ENCODE measurements at regions not wholly inside any gene's neighbourhood (a gene's known extent, or its start where the extent isn't known, plus 50 kb on each side); places are given as distances from the start of the nearest gene placed in this dataset.

DNA sequence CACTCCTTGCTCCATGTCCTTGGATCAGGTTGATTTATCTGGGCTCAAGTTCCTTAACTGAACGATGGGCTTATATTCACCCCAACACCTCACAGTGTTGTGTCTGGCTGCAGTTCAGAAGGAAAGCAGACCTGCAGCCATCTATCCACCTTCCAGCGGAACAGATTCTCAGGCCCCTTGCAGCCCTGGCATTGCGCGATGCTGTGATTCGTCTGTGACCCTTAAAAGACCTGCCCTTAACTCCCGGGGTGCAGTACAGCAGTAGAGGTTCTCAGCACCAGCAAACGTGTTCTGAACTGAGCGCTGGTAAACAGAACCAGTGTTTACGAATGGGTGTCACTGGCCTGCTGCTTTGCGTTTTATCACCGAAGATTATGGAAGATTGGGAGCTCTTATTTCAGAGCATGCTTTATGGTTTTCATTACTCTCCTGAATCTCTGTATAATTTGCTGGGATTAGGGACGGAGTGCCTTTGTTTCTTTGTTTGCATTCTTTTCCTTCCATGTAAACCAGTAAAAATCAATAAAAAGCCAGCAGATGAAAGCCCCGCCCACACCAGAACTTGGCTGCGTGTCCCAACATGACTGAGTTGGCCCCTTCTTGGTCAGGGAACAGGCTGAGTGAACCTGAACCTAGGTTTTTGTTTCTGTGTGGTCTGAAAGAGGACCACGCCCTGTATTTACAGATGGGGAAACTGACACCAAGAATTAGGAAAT lies 286.7 kb upstream of the CRY1 start:
- ATAC-seq (replicated peaks) = no peak
- Mint-ChIP-seq H3K4me3 (no peak overlapping the region), H3K36me3 (ENCODE audit: low read depth) (no peaks in the 10 kb centered on the region), H3K9me3 (no peaks in the 10 kb centered on the region), H3K4me1 (peaks cover 14% of the 10 kb centered on the region), H3K27ac (no peak overlapping the region), H3K27me3 (no peaks in the 10 kb centered on the region)

DNA sequence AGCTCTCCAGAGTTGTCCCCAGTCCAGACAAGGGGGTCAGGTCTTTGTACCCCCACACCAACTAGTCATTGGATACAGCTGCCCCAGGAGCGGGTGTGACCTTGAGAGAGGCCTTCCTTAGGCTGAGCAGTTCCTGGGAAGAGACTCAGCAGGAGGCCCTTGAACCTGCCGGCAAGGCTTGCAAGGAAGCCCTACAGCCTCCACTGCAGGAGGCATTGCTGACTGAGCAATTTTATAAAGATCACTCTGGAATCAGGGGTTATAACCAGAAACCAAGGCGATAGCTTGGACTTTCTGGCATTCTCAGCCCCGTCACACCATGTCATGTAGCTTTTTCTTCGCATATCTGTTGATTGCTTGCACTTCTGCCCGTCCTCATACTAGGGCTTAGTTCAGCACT lies 291.3 kb upstream of the CRY1 start:
- Mint-ChIP-seq H3K36me3 (ENCODE audit: low read depth) (no peaks in the 10 kb centered on the region), H3K27ac (no peak overlapping the region), H3K4me1 (peaks cover 26% of the 10 kb centered on the region)

DNA sequence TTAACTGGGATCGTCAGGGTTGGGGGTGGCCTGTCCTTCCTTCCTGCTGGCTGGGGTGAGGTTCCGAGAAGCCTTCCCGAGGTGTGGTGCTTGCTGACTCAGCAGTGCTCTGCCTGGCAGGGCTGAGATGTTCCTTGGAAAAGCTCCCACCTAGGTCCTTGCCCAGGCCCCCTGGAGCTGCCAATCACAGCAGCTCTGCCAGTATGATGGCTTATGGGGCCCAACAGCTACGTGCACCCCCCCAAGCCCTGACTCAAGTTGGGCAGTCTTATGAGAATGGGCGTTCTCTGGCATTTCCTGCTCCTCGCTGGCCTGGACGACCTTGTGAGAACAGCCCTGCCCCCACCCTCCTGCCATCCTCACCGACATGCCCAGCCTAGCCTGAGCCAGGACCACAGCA lies 292.2 kb upstream of the CRY1 start:
- Mint-ChIP-seq H3K4me3 (no peak overlapping the region), H3K4me1 (peaks cover 33% of the 10 kb centered on the region), H3K9me3 (no peaks in the 10 kb centered on the region), H3K27ac (no peak overlapping the region), H3K27me3 (no peaks in the 10 kb centered on the region), H3K36me3 (ENCODE audit: low read depth) (no peaks in the 10 kb centered on the region)
- ATAC-seq (replicated peaks) = no peak

More for the DNA sequence above, 291.3 kb upstream of the CRY1 start:
- ATAC-seq (replicated peaks) = no peak
- no peaks in the 10 kb centered on the region for H3K9me3 Mint-ChIP-seq
- no peak overlapping the region for H3K4me3 Mint-ChIP-seq
- no peaks in the 10 kb centered on the region for H3K27me3 Mint-ChIP-seq

DNA sequence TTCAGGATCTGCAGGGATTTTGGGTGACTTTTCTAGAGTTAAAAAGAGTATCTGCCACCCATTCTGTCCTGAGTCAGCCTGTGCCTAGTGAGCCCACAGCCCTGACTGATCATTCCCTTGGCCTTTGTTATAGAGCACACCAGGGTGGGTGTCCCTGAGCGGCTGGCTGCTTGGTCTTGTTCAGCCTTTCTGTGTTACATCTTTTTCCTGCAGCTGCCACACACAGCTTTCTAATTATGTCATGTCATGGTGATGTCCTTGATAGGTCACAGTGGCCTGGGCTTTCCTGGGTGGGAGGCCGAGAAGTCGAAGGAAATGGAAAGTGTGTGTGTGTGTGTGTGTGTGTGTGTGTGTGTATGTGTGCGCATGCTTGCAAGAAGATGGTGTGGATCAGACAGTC lies 293.2 kb upstream of the CRY1 start:
- H3K4me1 Mint-ChIP-seq = peaks cover 35% of the 10 kb centered on the region
- no peaks in the 10 kb centered on the region for H3K9me3 Mint-ChIP-seq
- H3K27ac Mint-ChIP-seq = no peak overlapping the region
- peak; percentile 31 for ATAC-seq (replicated peaks)
- H3K36me3 Mint-ChIP-seq (ENCODE audit: low read depth) = no peaks in the 10 kb centered on the region
- H3K4me3 Mint-ChIP-seq = no peak overlapping the region
- H3K27me3 Mint-ChIP-seq = no peaks in the 10 kb centered on the region

DNA sequence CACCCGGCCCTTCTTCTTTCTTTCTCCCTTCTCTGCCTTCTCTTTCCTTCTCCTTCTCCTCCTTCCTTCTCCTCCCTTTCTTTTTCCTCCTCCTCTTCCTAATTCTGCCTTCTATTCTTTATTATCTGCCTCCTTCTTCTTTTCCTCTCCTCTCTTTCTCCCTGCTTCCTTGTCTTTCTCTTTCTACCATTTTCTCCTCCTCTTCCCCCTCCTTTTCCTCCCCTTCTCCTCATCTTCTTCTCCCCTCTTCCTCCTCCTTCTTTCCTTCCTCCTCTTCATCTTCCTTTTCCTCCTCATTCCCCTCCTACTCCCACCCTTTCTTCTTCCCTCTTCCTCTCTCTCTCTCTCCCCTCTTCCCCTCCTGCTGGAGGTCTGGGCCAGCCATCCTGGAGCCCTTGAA lies 294.9 kb upstream of the CRY1 start:
- ATAC-seq (replicated peaks) = no peak
- Mint-ChIP-seq H3K27ac (peak overlapping the region; percentile 36), H3K4me1 (peaks cover 47% of the 10 kb centered on the region)

DNA sequence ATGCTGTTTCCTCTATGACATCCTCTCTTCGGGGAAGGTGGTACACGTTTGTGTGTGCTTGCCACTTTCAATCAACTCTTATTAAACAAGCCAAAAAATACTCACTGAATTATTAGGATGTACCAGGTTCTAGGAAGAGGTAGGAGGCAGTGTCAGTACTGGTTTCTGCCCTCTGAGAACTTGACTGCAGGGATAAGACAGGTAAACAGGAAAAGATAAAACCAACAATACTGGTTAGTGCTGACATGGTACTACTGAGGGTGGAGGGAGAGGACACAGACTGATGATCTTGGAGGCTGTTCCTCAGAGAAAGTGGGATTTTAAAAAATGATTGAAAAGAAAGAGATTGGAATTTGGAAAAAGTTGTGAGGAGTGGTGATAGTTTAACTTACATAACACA lies 295.2 kb upstream of the PWP1 start:
- H3K4me3 Mint-ChIP-seq = peak overlapping the region; percentile 40
- no peaks in the 10 kb centered on the region for H3K9me3 Mint-ChIP-seq
- H3K36me3 Mint-ChIP-seq (ENCODE audit: low read depth) = no peaks in the 10 kb centered on the region
- H3K27me3 Mint-ChIP-seq = no peaks in the 10 kb centered on the region
- peaks cover 52% of the 10 kb centered on the region for H3K4me1 Mint-ChIP-seq
- peak; percentile 76 for ATAC-seq (replicated peaks)
- peak overlapping the region; percentile 25 for H3K27ac Mint-ChIP-seq

More for the DNA sequence above, 294.9 kb upstream of the CRY1 start:
- H3K27me3 Mint-ChIP-seq = no peaks in the 10 kb centered on the region
- H3K36me3 Mint-ChIP-seq (ENCODE audit: low read depth) = no peaks in the 10 kb centered on the region
- no peak overlapping the region for H3K4me3 Mint-ChIP-seq
- H3K9me3 Mint-ChIP-seq = no peaks in the 10 kb centered on the region

DNA sequence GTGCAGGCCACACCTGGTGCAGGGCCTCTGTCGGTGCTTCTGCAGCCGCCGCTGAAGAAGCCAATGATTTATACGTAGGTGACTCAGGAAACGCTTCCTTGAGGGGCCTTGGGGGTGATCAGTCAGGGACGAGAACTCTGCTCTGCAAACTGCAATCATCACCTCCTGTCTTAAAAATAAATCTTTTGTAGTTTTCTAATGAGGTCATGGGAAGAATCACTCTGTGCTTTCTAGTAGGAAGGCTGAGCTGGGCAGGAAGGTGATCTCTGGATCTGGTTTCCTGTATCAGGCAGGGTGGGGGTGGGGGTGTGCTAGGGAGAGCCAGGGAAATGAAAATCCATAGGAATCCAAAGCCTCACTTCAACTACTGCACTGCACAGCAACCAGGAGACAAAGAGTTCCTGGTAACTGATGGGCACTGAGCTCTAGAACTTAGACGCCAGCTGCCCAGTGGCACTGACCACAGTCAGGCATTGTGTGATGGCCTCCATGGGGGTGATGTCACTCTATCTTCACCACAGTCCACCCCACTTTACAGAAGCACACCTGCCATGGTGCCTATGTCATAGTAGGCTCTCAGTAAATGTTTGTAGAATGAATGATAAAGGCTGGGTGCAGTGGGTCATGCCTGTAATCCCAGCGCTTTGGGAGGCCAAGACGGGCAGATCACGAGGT lies 292.4 kb upstream of the PWP1 start:
- Mint-ChIP-seq H3K4me1 (peaks cover 51% of the 10 kb centered on the region), H3K27ac (peak overlapping the region; percentile 58), H3K4me3 (peak overlapping the region; percentile 53), H3K36me3 (ENCODE audit: low read depth) (no peaks in the 10 kb centered on the region), H3K9me3 (no peaks in the 10 kb centered on the region), H3K27me3 (no peaks in the 10 kb centered on the region)
- ATAC-seq (replicated peaks) = peak; percentile 51

DNA sequence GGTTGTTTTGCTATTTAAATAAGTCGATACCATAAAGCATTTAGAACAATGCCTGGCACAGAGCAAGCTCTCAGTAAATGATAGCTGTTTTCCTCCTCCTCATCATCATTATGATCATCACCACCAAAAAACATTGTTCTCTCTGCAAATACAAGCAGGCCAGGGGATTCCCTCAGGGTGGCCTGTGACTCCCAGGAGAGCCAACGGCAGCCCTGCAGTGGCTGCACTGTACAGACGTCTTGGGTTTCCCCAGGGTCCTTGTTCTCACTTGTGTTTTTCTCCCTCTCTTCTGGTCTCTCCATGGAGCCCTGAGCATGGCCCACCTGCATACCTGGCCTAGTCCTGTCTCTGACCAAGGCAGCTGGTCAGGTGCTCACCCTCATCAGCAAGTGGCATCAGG lies 290.9 kb upstream of the PWP1 start:
- no peak for ATAC-seq (replicated peaks)
- H3K36me3 Mint-ChIP-seq (ENCODE audit: low read depth) = no peaks in the 10 kb centered on the region
- no peaks in the 10 kb centered on the region for H3K27me3 Mint-ChIP-seq
- H3K4me3 Mint-ChIP-seq = no peak overlapping the region
- peaks cover 41% of the 10 kb centered on the region for H3K4me1 Mint-ChIP-seq
- H3K27ac Mint-ChIP-seq = peak overlapping the region; percentile 45
- H3K9me3 Mint-ChIP-seq = no peaks in the 10 kb centered on the region

DNA sequence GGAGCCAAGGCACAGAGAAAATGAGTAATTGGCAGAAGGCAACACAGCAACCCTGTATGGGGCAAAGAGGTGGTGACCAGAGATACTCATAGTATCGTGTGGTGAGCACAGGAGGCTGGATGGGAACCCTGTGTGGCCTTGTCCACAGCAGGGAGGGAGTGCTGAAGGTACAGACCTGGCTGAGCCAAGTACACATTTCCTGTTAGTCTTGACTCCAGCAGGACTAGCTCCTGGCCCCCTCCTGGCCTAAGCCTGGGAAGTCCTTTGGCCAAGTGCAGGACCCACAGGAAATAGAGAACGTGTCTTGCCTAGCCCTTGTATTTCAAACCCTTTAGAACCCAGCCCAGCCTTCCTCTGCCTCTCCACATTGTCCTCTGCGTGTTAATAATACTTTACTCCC lies 289.8 kb upstream of the PWP1 start:
- no peak for ATAC-seq (replicated peaks)
- Mint-ChIP-seq H3K27ac (no peak overlapping the region), H3K27me3 (no peaks in the 10 kb centered on the region), H3K36me3 (ENCODE audit: low read depth) (no peaks in the 10 kb centered on the region), H3K4me3 (no peak overlapping the region), H3K4me1 (peaks cover 35% of the 10 kb centered on the region), H3K9me3 (no peaks in the 10 kb centered on the region)

DNA sequence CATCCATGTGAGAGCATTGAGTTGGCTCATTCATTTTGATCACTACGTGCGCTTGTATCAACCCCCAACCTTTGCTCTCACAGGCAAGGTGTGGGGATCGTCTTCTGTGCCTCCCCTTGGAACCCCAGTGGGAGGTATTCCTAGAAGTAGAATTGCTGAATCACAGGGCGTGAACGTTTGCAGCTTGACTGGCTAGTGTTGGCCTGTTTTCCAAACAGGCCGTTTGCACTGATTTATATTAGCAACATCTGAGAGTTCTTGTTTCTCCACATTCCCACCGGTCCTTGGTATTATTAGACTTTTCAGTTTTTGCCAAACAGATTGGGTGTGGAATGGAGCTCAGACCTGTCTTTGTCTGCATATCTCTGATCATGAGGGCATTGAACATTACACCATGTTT lies 288.6 kb upstream of the PWP1 start:
- no peaks in the 10 kb centered on the region for H3K36me3 Mint-ChIP-seq (ENCODE audit: low read depth)
- no peak overlapping the region for H3K27ac Mint-ChIP-seq
- no peaks in the 10 kb centered on the region for H3K9me3 Mint-ChIP-seq
- ATAC-seq (replicated peaks) = no peak
- H3K4me3 Mint-ChIP-seq = no peak overlapping the region
- no peaks in the 10 kb centered on the region for H3K27me3 Mint-ChIP-seq
- peaks cover 31% of the 10 kb centered on the region for H3K4me1 Mint-ChIP-seq

DNA sequence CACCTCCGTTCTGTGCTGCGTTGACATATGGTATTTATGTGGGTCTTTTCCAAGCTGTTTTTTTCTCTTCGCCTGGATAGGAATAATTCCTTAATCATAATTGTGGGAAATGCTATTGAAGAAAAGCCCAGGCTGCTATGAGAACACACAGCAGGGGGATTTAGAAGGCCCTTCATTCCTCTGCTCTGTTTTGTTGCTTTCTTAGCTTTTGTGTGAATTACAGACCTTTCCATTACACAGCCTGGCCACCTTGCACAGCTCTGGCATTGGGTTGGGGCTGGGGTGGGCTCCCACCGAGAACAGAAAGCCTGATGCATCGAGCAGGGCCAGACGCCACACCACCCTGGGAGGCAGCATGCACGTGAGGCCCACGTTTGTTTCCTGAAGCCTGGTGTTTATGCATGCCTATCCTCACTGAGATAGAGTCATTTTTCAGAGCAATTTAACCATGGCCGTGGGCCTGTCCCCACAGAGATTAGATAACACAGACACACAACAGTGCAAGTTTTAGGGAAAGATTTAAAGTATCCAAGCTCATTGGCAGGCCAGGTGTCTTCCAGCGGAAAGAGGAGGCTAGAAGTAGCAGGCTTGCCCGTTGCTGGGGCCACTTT lies 287.6 kb upstream of the PWP1 start:
- no peak overlapping the region for H3K27ac Mint-ChIP-seq
- H3K4me1 Mint-ChIP-seq = peaks cover 29% of the 10 kb centered on the region
- ATAC-seq (replicated peaks) = no peak
- H3K4me3 Mint-ChIP-seq = no peak overlapping the region
- H3K36me3 Mint-ChIP-seq (ENCODE audit: low read depth) = no peaks in the 10 kb centered on the region
- H3K9me3 Mint-ChIP-seq = no peaks in the 10 kb centered on the region
- H3K27me3 Mint-ChIP-seq = no peaks in the 10 kb centered on the region

DNA sequence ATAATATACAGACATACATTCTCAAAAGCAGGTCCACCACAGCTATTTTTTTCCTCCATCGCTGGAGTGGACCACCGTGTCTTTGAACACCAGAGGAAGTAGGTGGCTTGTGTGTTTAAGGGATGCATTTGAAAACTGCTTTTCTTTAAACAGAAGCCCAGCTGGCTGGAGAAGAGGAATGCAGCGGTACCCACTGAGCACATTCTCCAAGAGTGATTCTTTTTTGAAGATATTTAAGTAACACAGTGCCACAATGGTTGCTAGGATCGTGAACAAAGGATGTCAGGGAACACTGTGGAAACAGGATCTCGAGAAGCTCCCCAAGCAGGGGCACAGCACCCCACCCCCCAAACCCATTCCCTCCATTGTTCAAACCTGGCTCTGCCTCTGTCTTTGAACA lies 286.6 kb upstream of the PWP1 start:
- Mint-ChIP-seq H3K9me3 (no peaks in the 10 kb centered on the region), H3K27ac (no peak overlapping the region), H3K4me1 (peaks cover 25% of the 10 kb centered on the region), H3K4me3 (no peak overlapping the region), H3K36me3 (ENCODE audit: low read depth) (no peaks in the 10 kb centered on the region), H3K27me3 (no peaks in the 10 kb centered on the region)
- ATAC-seq (replicated peaks) = no peak

DNA sequence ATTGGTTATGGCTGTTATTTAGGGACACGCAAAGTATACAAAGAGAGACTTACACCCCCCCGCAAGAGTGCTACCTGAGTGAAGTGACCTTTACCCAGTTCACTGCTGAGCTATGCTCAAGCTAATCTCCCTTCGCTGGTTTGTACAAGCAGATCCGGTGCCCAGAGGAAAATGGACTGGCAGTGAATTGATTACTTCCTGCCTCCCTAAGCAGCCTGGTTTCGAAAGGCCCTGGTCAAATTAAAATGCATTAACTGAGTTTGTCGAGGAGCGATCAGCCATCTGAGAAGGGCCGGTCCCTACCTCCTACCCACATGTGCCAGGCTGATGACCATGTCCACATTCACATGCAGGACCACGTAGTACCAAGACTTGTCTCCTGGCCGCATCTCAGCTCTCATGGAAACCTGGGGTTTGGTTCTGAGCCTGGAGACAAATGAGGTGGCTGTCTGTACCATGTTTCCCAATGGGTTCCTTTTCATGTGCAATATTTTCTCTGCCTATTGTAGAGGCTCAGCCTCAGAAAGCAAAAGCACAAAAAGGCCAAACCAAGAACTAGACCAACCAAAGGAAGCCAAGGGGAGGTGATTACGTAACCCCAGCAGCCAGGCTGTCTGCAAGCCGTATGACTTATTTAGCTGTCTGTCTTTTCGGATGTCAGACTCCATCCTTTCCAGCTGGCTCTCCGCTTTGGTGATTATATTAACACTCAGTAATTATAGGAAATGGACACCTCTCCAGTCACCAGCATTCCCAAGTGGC lies 284.7 kb upstream of the PWP1 start:
- Mint-ChIP-seq H3K9me3 (no peaks in the 10 kb centered on the region), H3K4me1 (peaks cover 18% of the 10 kb centered on the region), H3K4me3 (no peak overlapping the region), H3K27ac (no peak overlapping the region), H3K27me3 (no peaks in the 10 kb centered on the region), H3K36me3 (ENCODE audit: low read depth) (no peaks in the 10 kb centered on the region)
- ATAC-seq (replicated peaks) = no peak

DNA sequence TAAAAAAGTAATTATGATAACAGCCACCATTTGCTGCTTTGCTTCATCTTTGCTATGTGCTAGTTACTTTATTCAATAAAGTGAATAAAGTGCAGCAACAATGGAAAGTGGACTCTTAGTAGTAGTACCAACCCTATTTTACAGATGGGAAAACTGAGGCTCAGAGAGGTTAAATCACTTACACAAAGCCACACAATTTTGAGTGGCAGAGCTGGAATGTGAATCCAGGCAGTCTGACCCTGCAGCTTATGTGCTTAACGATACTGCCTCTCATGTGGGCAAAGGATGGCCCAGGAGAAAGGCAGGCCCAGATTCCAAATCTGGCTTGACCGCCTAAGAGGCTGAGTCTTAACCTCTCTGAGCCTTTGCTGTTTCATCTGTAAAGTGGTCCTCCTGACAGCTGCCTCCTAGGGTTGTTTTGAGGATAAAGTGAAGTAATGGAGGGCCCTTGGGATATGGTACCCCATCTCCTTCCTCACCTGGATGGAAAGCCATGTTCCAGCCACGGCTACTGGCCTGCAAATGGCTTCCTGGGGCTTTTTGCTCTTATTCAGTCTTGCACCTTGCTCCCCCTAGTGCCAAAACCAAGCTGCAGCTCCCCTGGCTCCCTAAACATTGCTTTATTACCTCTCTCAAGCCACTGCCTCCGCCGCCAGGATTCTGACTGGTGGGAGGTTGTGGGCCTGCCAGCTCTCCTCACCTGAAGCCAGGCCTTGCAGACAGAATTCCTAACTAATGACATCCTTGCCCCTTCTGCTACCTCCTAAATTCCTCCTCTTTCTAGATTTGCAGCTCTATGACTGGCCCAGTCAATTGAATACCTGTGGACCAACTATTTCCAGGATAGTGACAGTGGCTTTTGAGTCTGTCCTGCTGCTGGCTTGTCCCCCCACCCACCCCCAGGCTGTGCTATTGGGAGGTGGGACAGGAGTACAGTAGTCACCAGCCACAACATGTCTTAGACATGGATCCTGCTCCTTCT lies 283.3 kb upstream of the PWP1 start:
- ATAC-seq (replicated peaks) = peak; percentile 79
- H3K4me1 Mint-ChIP-seq = peaks cover 14% of the 10 kb centered on the region
- H3K9me3 Mint-ChIP-seq = no peaks in the 10 kb centered on the region
- H3K4me3 Mint-ChIP-seq = no peak overlapping the region
- no peaks in the 10 kb centered on the region for H3K27me3 Mint-ChIP-seq
- H3K36me3 Mint-ChIP-seq (ENCODE audit: low read depth) = no peaks in the 10 kb centered on the region
- peak overlapping the region; percentile 28 for H3K27ac Mint-ChIP-seq

Measured in activated T-helper 17 cell treated with anti-CD3 and anti-CD28 coated beads, Interleukin-2, amount 50 U/mL, for 72 hours (primary cell).